ENCODE measurements at regions not wholly inside any gene's neighbourhood (a gene's known extent, or its start where the extent isn't known, plus 50 kb on each side); places are given as distances from the start of the nearest gene placed in this dataset.

DNA sequence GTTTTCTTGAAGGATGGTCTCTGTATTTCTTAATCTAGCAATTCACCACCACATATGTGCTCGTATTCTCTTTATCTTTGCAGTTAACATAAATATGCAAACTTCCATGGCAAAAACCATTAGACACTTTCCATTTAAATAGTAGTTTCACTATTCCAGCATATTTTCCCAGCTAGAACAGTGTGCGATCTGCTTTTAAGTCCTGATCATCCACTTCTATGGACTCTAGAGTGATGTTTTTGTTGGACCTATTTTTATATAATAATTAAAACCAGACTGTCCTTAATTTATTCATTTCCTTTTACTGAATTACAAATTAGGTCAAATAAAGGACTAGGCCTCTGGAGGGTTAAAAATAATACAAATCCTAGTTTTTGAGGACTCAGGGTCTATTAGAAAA, 418.4 kb upstream of the TRIB2 start:
- DNase-seq, result no peak

GRCh38 chr2:12299431-12299830, 417.3 kb upstream of the TRIB2 start:
- DNase-seq, result no peak

GRCh38 chr2:12300019-12300602, 416.6 kb upstream of the TRIB2 start:
- no peak for DNase-seq

GRCh38 chr2:12300927-12301326, 415.8 kb upstream of the TRIB2 start:
- no peak for DNase-seq

- DNase-seq, result peak in 1 of 5 donors; percentile 44
Observed at GRCh38 chr2:12302140-12302539, 414.6 kb upstream of the TRIB2 start.

DNA sequence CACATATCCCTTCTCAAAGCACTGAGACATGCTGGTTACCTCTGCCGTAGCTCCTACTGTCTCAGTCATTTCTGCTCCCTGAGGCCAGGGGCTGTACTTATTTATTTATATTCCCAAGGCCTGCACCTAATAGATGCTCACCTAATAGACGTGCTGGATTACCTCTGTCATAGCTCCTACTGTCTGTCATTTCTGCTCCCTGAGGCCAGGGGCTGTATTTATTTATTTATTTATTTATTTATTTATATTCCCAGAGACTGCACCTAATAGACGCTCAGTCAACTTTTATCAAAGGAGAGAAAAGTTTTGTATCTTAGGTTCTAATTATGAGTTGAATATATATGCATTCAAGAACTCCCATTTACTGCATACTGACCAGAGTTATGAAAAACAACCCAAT, 414.0 kb upstream of the TRIB2 start:
- no peak for DNase-seq

DNA sequence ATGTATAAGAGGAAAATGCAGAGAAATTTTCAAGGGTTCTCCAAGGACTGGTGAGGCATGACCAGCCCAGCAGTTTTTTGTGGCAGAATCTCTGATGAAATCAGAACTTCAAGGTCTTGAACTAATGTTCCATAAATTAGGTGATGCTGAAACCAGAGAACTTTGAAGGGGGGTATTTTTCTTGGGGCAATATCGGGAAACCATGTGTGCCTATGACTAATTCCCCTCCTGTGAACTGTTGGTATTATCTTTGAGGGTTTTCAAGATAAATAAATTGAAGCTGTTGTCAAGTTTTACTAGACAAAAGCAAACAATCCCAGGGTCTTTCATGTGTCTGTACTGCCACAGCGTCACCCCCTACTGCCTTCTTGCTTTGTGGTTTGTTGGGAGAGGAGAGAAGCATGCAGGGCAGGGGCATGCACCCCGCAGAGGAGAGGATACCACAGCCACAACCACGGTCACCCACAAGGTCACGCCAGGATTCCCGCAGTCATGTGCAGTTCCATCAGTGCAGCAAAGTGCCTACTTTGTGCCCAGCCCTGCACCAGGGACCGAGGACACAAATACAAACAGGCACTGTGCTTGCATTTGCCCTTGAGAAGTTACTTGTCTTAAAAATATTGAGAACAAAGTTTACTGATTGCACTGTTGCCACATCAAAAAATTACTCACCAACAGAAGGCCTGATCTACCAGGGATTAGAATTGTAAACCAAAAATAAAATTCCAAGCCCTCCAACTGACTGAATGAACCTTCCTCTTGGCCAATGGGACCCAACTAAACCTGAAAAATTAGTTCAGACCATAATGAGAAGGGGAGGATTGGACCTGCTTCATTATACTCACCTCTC, 413.3 kb upstream of the TRIB2 start:
- peak in 1 of 5 donors; percentile 56 for DNase-seq

DNA sequence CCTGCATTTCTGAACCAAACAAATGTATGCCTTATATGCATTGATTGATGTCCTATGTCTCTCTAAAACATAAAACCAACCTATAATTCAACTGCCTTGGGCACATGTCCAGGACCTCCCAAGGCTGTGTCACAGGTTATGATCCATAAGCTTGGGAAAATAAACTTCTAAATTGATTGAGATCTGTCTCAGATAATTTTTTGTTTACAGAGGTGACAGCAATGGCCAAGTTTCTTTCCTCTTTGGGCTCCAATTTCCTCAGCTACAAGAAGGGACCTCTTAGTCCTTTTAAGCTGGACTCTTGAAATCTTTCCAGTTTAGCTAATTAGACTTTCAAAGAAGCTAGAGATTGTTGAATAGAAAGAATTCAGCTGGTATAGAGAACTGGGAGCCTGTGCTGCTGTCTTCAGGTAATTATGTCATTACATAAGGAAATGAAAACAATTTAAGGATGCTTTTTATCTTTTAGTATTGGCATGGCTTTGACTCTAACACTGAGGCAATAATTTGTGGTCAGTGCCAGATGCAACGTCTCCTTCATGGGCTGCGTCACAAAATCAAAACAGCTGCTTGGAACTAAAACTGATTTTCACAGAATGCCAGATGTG, 412.1 kb upstream of the TRIB2 start:
- no peak for DNase-seq

DNA sequence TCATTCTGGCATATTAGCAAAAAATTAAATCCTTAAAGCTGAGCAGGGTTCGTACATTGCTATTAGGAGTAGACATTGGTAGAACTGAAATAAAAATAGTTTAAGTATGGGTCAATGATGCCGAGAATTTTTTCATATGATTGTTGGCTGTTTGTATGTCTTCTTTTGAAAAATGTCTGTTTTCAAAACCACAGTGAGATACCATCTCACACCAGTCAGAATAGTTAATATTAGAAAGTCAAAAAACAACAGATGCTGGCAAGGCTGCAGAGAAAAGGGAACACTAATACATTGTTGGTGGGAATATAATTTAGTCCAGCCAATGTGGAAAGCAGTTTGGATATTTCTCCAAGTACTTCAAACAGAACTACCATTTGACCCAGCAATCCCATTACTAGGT, 410.8 kb upstream of the TRIB2 start:
- DNase-seq, result no peak

GRCh38 chr2:12310399-12310798, 406.3 kb upstream of the TRIB2 start:
- DNase-seq, result no peak

- no peak for DNase-seq
Observed at GRCh38 chr2:12313445-12314126, 403.1 kb upstream of the TRIB2 start.

- DNase-seq, result no peak
Observed at GRCh38 chr2:12314127-12314760, 402.5 kb upstream of the TRIB2 start.

- DNase-seq, result no peak
Observed at GRCh38 chr2:12315224-12315623, 401.5 kb upstream of the TRIB2 start.

GRCh38 chr2:12316476-12316875, 400.3 kb upstream of the TRIB2 start:
- no peak for DNase-seq

DNA sequence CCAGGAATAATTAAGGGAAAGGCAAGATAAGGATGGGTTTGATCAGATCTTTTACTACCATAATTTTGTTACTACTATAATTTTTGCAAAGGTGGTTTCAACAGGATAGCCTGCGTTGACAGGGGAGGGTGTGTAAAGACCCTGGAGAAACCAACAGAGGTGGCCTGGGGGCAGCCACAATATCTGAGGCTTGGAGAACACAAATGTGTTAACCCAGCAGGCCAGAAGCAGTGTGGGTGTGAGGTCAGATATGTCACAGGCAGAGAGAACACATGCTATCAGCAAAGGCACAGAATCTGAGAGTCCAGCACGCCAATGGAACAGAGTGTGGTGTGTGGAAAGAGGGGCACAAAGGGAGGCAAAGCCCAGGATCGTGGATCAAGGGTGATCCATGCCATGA, 399.4 kb upstream of the TRIB2 start:
- DNase-seq, result no peak

DNA sequence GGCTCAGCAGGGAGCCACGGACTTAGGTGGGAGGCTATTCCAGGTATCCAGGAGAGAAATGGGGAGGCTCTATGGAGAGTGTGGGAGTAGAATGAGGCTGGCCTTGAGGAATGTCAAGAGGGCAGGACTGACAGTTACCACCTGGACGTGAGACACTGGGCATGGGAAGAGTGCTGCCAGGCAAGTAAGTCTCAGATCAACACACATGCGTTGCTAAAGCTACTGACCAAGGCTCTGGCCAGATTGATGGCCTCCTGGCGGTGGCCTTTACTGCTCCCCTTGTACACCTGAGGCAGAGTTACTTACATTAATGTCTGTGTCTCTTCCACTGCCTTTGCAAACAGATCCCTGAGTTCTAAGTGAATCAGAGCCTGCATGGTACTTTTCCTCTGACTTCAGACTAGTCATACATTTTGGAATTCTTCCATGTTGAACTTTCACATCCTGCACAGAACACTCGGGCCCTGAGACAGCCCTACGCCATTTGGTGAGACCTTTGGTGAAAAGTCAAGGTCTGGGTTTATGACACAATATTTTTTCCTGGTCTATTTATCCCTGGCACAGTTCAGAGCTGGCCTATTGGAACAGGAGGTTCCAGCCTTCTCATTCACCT, 398.8 kb upstream of the TRIB2 start:
- no peak for DNase-seq

DNA sequence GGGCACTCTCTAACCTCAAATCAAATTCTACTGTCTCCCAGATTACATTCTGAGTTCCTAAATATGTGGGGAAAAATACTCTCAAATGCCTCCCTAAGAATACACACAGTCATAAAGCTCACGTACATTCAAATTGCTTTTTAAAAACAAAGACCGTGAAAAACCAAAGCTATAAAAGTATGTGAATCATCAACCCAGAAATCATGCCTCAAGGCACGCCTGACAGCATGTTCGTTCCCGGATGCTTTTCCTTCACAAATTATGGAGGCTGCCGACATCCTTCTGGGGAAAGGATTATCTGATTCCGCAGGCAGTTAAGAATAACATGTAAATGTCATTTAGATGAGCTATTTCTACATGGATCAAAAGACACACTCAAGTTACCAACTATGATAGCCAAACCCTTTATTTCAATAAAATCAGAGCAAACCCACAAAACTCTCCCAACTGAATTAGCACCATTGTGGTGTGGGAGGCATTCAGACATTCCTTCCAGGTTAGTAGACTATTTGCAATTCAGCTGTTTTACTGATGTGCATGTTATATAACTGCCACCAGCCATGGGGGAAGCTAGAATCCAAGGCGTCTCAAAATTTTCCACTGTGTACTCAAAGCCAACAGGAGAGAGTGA, 398.2 kb upstream of the TRIB2 start:
- DNase-seq, result no peak

- DNase-seq, result no peak
Observed at GRCh38 chr2:12320027-12320734, 396.6 kb upstream of the TRIB2 start.

GRCh38 chr2:12320991-12321641, 395.6 kb upstream of the TRIB2 start:
- DNase-seq, result no peak

DNA sequence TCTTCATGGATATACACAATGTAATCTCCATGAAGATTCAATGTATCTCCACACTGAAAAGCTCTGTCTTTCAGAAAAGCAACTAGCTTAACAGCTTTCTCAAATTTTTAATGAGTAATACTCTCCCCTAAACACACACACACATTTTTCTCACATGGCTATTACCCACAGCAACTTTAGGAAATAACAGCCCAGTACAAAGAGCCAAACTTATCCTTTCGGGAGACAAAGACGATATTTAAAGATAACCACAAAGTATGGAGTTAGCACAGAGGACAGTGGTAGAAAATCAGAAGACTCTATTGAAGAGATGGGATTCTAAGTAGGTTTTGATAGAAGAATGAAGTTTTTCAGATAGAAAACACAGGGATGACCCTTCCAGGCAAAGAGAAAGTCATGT, 394.9 kb upstream of the TRIB2 start:
- DNase-seq, result no peak

DNA sequence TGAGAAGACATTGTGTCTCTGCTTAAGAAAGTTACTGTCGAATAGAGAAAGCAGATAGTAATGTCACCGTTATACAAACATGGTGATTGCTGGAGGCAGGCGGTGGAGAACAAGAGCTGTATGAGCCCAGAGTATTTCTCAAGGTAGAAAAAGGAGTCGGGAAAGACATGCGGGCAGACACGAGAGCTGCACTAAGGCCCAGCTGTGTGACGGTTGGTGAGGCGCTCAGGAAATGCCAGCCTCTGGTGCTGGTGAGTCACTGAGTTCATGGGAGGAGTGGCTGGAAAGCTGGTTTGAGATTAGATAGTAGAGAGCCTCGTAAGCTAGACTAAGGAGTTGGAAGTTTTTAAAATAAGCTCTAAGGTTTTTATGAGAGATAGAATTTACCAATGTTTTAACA, 390.9 kb upstream of the TRIB2 start:
- DNase-seq, result no peak
